Esophagus (tissue), 2 donors: ENCODE measurements at regions not wholly inside any gene's neighbourhood (a gene's known extent, or its start where the extent isn't known, plus 50 kb on each side); places are given as distances from the start of the nearest gene placed in this dataset.

Experiments
- H3K27ac ChIP-seq, 2 donors: one replicate each; pipeline ENCODE4 v1.5.1; 2013; ENCODE audit warnings: low read depth in 2 of 2, mild to moderate bottlenecking in 2 of 2, inconsistent platforms in 1 of 2, low read length in 1 of 2, moderate library complexity in 1 of 2
- H3K27me3 ChIP-seq, 2 donors: one replicate each; pipeline ENCODE4 v1.6.1; 2013; ENCODE audit warnings: low read length in 2 of 2, control low read depth in 1 of 2, mild to moderate bottlenecking in 1 of 2; ENCODE audit not compliant: insufficient read depth in 2 of 2, control insufficient read depth in 1 of 2
- H3K36me3 ChIP-seq, 2 donors: one replicate each; pipeline ENCODE4 v1.6.1; 2013; ENCODE audit warnings: low read length in 1 of 2; ENCODE audit not compliant: control insufficient read depth in 2 of 2, insufficient read depth in 2 of 2
- H3K4me1 ChIP-seq, 2 donors: one replicate each; pipeline ENCODE4 v1.6.1; 2013; ENCODE audit warnings: low read length in 1 of 2; ENCODE audit not compliant: control insufficient read depth in 2 of 2, insufficient read depth in 2 of 2
- H3K4me3 ChIP-seq, 2 donors: one replicate each; pipeline ENCODE4 v1.5.1; 2013; ENCODE audit warnings: low read length in 2 of 2, mild to moderate bottlenecking in 2 of 2, low read depth in 1 of 2, moderate library complexity in 1 of 2
- H3K9me3 ChIP-seq, 2 donors: one replicate each; pipeline ENCODE4 v1.6.1; 2013; ENCODE audit warnings: mild to moderate bottlenecking in 2 of 2, low read depth in 1 of 2, low read length in 1 of 2, moderate library complexity in 1 of 2; ENCODE audit not compliant: control insufficient read depth in 2 of 2, insufficient read depth in 1 of 2
- WGBS, 2 donors: extraction: QIAGEN DNeasy Blood & Tissue Kit; methylation state at CpG; one replicate each; pipeline ENCODE4 v1.1.7; 2013; 5-methylcytosine and 5-hydroxymethylcytosine counted together
- donor health status: healthy with polysubstance abuse.
- donor health status: Bipolar disorder and iron deficiency.

- H3K9me3 ChIP-seq = no peaks in the 10 kb centered on the region
- H3K36me3 ChIP-seq = no peaks in the 10 kb centered on the region
- H3K27me3 ChIP-seq = no peaks in the 10 kb centered on the region
- H3K27ac ChIP-seq = no peak overlapping the region
- H3K4me1 ChIP-seq = no peaks in the 10 kb centered on the region
- WGBS, 2 donors = 70 to 73% methylated on average over 4 of the region's 4 CpGs
- H3K4me3 ChIP-seq = no peak overlapping the region
Measured at GRCh38 chr11:122062763-122063162, 53.3 kb downstream of the BLID start.

GRCh38 chr11:122059565-122059964 is 56.5 kb downstream of the BLID start:
- Histone ChIP-seq H3K36me3 (no peaks in the 10 kb centered on the region), H3K4me3 (no peak overlapping the region), H3K4me1 (no peaks in the 10 kb centered on the region), H3K27ac (no peak overlapping the region), H3K9me3 (no peaks in the 10 kb centered on the region), H3K27me3 (no peaks in the 10 kb centered on the region)

DNA sequence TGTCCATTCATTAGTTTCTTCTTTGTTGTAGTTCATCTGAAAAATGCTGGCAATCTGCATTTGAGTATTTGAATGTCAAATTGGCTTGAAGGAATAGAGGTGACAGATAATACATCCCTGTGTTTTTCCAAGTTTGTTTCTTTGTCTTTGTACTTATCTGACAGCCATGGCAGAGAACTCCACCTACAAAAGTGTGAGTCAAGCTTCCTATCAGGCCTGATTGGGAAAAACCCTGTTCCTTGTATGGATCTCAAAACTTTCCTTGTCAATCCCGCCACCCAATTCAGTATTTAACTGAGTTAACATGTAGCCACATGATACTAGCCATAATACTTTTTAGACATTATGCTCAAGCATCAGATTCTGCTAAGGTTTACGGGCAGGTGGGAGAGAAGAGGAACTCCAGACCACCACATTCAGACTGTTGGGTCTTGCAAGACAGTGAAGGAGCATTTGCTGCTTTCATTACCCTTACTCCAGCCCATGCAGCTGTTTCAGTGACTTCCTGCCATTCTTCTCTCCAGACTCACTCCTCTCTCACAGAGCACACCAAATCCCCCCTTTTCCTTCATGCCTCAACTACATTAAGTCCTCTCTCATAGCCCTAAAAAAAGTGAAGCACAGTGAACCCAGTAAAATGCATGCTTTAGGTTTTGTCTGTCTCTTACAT is 65.9 kb downstream of the BLID start:
- Histone ChIP-seq H3K27ac (no peak overlapping the region), H3K36me3 (no peaks in the 10 kb centered on the region), H3K9me3 (no peaks in the 10 kb centered on the region), H3K4me3 (no peak overlapping the region), H3K4me1 (no peaks in the 10 kb centered on the region), H3K27me3 (no peaks in the 10 kb centered on the region)
- WGBS, 2 donors = 51 to 52% methylated on average over 2 of the region's 2 CpGs

GRCh38 chr11:122048401-122048800 is 67.6 kb downstream of the BLID start:
- 82 to 90% methylated on average over 3 of the region's 3 CpGs for WGBS, 2 donors
- H3K4me3 ChIP-seq = no peak overlapping the region
- H3K27ac ChIP-seq = no peak overlapping the region
- H3K27me3 ChIP-seq = no peaks in the 10 kb centered on the region
- H3K4me1 ChIP-seq = no peaks in the 10 kb centered on the region
- H3K9me3 ChIP-seq = no peaks in the 10 kb centered on the region
- no peaks in the 10 kb centered on the region for H3K36me3 ChIP-seq

DNA sequence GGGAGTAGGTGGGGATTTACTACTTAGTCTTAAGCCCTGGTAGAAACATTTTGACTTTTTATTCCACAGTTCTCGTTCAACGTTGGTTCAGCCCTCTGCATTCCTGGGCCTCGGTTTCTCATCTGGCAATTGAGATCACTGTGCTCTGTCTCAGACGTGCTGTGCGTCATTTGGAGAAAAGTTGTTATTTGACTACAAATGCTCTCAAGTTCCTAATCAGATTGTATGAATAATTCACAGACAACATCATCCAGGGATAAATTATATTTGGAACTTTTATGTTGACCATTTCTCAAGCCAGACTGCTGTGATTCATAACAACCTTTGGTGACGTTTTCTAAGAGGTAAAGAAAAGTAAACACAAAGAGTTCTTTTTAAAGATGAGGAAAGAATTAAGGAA is 69.2 kb downstream of the BLID start:
- Histone ChIP-seq H3K9me3 (no peaks in the 10 kb centered on the region), H3K4me3 (no peak overlapping the region), H3K36me3 (no peaks in the 10 kb centered on the region), H3K27me3 (no peaks in the 10 kb centered on the region), H3K27ac (peak overlapping the region in 1 of 2 donors; percentile 66), H3K4me1 (no peaks in the 10 kb centered on the region)
- WGBS, 2 donors = 60 to 74% methylated on average over 6 of the region's 6 CpGs

- no peaks in the 10 kb centered on the region for H3K27me3 ChIP-seq
- 49 to 75% methylated on average over 4 of the region's 4 CpGs for WGBS, 2 donors
- no peaks in the 10 kb centered on the region for H3K9me3 ChIP-seq
- no peaks in the 10 kb centered on the region for H3K36me3 ChIP-seq
- no peaks in the 10 kb centered on the region for H3K4me1 ChIP-seq
- no peak overlapping the region for H3K4me3 ChIP-seq
- peak overlapping the region in 1 of 2 donors; percentile 66 for H3K27ac ChIP-seq
Measured at GRCh38 chr11:122046438-122046837, 69.6 kb downstream of the BLID start.

DNA sequence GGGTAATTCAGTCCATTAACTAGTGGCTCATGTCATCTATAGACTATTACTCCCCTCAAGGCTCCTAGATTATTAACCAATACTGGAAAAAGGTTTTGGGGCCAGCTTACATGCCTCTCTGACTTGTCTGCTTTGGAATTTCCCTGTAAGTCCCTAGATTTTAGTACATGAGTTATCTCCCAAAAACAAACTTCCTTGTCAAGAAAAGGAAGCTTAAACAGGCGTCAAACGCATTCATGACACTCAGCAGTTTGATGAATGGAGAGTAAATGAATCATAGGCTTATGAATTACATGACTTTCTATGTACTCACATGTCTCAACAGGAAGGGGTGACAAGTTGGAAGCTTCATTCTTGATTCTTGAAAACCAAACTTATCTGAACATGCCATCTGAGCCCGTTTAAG is 70.8 kb downstream of the BLID start:
- Histone ChIP-seq H3K36me3 (no peaks in the 10 kb centered on the region), H3K4me1 (no peaks in the 10 kb centered on the region), H3K27me3 (no peaks in the 10 kb centered on the region), H3K4me3 (no peak overlapping the region), H3K9me3 (no peaks in the 10 kb centered on the region), H3K27ac (no peak overlapping the region)
- 25 to 35% methylated on average over 3 of the region's 3 CpGs for WGBS, 2 donors

DNA sequence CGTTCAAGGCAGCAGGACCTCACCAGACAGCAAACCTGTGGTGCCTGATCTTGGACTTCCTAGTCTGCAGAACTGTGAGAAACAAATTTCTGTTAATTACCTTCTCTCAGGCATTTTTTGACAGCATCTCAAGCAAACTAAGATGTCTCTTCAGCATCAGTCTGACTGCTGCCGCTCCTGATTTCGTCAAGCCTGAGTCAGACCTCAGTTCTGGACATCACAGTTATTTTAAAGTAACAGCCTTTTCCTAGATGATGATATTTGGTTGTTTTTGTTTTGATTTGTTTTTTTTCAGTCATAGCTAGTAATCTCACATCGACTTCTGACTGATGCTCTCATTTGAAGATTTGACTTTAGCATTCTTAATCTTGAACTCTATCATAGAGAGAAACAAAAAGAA is 71.9 kb downstream of the BLID start:
- Histone ChIP-seq H3K4me1 (no peaks in the 10 kb centered on the region), H3K27ac (no peak overlapping the region), H3K36me3 (no peaks in the 10 kb centered on the region), H3K9me3 (no peaks in the 10 kb centered on the region), H3K27me3 (no peaks in the 10 kb centered on the region), H3K4me3 (no peak overlapping the region)
- 65 to 67% methylated on average over 4 of the region's 4 CpGs for WGBS, 2 donors

DNA sequence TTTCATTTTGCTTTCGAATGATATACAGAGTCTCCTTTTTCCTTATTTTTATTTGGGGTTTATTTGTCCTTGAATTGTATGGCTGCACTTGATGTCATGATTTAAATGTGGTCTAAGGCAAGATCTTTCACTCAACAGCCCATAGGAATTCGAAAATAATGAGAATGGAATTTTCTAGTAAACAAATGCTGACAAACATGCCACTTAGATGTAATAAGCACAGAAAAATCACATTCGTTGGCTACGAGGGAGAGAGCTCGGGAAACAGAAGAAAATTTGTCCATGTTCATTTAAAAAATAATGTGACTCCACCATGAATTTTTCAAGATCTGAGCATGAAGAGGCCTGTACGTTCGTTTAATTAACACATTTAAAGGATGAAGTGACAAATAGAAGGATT is 73.0 kb downstream of the BLID start:
- WGBS, 2 donors = 39 to 57% methylated on average over 7 of the region's 7 CpGs
- H3K36me3 ChIP-seq = no peaks in the 10 kb centered on the region
- H3K4me1 ChIP-seq = no peaks in the 10 kb centered on the region
- no peak overlapping the region for H3K27ac ChIP-seq
- H3K4me3 ChIP-seq = no peak overlapping the region
- no peaks in the 10 kb centered on the region for H3K27me3 ChIP-seq
- no peaks in the 10 kb centered on the region for H3K9me3 ChIP-seq

GRCh38 chr11:122040464-122040863 is 75.6 kb downstream of the BLID start:
- Histone ChIP-seq H3K4me3 (no peak overlapping the region), H3K36me3 (no peaks in the 10 kb centered on the region), H3K9me3 (no peaks in the 10 kb centered on the region), H3K4me1 (no peaks in the 10 kb centered on the region), H3K27me3 (no peaks in the 10 kb centered on the region), H3K27ac (no peak overlapping the region)
- 34 to 40% methylated on average over 6 of the region's 6 CpGs for WGBS, 2 donors
